HG02678 (cell line): ENCODE measurements at regions not wholly inside any gene's neighbourhood (a gene's known extent, or its start where the extent isn't known, plus 50 kb on each side); places are given as distances from the start of the nearest gene placed in this dataset.
A peak's percentile ranks its signal among the peaks of the same experiment; 100 is the strongest.

ENCODE experiments used
- ATAC-seq: cut with Tn5 transposase; IDR thresholded peaks from one replicate; pipeline ENCODE4 v1.9.1; 2021; ENCODE audit warnings: mild to moderate bottlenecking, moderate library complexity; ENCODE audit not compliant: unreplicated experiment

DNA sequence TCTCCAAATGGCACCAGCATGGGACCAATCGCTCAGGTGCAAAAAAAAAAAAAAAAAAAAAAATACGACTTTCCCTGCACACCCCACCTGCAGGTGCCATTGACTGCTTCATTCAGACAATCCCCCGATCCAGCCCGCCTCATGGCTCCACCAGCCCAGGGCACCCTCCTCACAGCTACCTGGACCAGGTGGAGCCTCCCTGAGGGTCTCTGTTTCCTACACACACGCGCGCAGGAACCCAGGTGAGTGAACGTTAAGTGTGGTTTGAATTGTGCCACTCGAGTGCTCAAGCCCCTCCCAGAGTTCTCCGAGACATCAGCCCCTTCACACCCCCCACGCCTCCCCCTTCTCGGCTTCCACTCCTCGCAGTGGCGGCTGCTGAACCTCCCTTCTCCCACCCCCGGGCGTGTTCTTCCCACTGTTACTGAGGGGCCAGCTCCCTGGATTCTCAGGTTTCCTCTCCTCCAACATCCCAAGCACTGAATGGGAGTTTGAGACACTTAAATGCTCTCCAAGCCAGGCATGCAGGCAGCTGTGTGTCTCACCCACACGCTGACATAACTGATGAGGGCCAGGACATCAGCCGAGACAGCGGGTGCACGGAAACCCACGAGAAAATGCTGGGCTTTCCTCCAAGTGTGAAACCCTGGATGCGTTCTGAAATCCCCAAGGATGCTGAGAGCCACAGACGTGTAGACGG, 88.8 kb upstream of the SNTG2 start:
- ATAC-seq: no peak

DNA sequence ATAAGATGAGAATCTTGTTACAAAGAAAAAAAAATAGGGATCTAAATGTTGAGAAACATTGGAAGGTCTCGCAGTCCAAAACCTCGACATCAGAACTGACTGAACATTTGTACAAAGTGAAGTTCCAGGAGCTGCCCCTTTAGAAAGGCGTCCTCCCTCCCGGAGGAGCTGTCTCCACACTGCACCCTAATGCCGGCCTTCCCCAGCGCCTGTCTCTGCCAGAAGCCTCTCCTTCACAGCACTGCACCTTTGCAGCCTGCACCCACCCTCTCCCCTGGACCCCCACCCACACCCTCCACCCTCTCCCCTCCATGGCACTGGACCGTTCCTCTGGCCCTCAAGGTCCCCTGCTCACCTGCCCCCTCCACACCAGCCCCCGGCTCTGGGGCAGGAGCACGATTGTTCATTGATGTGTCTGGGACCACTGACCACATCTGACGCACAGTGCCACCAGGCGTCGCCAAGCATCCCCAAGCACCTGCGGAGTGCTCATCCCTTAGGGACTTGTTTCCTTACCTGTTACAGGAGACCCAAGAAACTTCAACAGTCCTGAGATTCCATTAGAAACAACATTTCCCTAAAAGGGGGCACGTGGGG, 90.3 kb upstream of the SNTG2 start:
- no peak for ATAC-seq

DNA sequence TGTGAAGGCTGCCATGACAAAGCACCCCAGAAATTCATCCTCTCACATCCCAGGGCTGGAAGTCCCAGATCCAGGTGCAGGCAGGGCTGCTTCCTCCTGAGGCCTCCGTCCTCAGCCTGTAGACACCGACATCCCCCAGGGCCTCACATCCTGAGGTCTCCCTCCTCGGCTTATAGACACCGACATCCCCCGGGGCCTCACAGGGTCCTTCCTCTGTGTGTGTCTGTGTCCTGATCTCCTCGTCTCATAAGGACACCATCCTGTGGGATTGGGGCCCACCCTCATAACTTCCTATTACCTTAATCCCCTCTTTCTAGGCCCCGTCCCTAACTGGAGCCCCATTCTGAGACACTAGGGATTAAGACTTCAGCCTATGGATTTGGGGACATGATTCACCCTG, 92.0 kb upstream of the SNTG2 start:
- ATAC-seq: no peak

DNA sequence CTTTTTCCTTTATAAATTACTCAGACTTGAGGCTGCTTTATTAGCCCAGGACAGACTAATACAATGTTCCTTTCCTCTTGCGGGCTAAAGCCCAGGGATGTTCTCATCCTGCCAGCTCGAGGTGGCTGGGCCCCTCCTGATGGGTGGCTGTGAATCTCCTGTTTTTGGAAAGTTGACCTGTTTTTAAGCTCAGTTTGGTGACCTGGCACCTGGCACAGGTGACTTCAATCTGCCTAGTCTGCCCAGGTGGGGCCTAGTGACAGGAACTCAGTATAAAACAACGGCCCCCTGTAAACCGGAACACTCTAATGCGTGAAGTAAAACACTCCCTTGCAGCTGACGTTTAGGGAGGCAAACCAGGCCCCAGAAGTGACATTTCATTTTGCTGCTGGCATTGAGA, 92.7 kb upstream of the SNTG2 start:
- no peak for ATAC-seq

DNA sequence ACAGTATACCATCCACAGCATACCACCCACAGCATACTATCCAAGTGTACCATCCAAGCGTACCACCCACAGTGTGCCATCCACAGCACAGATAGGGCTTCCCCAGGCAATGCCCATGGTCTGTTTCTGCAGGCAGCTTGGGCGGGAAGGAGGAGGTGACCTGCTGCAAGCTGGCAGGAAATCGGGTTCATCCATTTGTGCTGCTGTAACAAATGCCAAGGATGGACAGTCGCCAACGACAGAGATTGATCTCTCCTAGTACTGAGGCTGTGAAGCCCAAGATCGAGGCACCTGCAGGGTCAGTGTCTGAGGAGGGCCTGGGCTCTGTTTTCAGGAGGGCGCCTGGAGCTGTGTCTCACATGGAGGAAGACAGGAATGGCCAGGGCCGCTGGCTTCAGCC, 93.6 kb upstream of the SNTG2 start:
- ATAC-seq: no peak

DNA sequence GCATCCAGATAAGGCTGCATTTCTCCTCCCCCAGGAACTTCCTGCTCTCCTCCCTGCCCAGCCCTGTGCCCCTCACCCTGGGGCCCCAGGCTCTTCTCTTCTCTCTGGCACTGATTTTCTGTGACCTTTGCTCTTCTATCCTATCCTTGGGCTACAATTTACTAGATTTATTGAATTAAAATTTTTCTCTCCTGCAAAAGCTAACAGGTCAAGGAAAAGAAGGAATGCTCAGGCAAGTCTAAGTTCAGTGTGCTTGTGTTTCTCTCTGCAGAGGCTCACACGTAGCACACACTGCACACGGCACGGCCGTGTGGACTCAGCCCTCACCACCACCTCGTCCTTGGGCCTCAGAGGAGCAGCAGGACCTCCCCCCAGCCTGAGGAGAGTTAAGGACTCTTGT, 94.2 kb upstream of the SNTG2 start:
- ATAC-seq: no peak

DNA sequence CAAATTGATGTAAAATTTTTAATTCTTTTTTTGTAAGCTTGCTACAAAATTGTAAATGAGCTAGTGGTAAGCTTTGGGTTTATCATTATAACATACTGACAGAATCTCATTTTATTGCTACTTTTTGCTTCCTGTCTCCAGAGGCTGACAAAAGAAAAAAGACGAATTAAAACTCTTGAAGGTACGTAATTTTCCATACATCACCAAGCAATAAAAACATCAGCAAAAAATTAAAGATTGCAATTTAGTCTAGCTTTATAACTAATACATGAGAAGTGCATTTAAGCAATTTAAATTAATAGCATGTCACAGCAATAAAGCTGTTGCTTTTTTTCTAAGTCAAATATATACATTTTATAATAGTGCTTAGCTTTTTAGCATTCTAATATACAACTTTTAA, 94.6 kb upstream of the SNTG2 start:
- ATAC-seq: no peak

DNA sequence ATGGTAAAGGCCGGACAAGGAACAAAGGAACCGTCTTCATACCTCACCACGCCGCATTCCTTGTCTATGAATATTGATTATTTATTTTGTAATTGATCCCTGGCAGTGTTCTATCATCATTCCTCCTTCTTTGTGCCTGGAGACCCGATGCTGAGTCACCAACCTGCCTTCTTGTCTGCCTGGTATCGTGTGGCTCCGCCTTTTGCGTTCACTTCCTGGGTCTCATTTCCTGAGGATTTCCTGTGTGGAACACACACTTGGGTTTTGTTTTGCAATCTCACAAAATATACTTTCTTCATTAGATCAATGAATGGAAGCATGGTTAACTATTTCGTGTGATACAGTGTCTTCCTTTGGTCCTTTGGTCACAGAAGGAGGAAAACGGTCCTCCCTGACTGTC, 95.5 kb upstream of the SNTG2 start:
- no peak for ATAC-seq

DNA sequence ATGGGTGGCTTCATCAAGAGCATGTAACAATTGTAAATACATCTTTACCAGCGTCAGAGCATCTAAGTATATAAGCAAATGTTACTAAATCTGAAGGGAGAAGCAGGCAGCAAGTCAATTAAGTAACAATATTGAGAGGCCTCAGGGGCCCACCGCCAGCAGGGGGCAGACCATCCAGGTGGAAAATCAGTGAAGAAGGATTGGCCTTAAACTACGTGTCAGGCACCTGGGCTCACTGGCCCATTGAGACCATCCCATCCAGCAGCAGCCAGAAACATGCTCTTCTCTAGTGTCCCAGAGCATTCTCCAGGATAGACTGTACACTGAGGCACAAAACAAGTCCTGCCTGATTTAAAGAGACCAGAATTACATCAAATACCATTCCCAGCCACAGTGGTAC, 96.2 kb upstream of the SNTG2 start:
- peak; percentile 59 for ATAC-seq

DNA sequence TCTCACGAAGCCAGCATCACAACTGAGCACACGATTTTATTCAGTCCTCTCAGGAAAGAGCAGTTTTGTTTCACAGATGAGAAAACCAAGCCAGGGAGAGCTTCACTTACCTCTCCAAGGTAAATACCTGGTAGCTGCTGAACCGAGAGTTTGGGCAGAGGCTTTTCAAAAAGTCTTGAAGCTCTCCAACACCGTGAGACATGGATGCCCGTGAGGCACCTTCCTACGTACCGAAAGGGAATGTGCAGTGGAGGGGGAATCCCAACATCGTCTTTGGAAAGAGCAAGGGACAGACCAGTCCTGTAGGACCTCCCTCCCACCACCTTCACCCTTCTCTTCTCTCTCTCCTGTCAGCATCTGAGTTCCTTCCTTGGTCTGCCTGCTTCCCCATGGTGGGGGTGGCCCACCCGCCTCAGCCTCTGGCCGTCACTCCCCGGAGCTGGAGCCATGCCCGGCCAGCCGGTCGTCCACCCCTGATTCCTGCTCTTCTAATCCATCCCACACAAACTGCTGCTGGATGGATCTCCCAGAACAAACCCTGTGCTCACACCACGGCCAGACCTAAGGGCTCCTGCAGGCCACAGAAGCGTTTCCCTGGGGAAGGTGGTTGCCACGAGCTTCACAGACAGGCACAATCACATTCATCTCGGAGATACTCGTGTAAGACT, 97.3 kb upstream of the SNTG2 start:
- ATAC-seq: no peak

DNA sequence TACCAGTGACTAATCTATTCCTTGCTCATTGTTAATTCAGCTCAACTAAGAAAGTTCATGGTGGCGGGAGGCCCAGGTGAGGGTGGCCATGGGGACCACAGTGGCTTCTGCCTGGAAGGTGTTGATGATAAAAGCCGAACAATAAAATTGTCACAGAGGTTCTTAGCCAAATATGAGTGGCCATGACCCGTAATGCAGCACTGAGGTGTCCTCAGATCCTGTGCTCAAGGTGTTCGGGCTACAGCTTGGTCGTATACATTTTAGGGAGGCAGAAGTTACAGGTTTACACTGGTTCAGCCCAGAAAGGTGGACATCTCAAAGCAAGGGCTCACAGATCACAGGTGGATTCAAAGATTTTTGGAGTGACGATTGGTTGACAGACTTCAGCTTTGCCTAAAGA, 98.5 kb upstream of the SNTG2 start:
- ATAC-seq: no peak

DNA sequence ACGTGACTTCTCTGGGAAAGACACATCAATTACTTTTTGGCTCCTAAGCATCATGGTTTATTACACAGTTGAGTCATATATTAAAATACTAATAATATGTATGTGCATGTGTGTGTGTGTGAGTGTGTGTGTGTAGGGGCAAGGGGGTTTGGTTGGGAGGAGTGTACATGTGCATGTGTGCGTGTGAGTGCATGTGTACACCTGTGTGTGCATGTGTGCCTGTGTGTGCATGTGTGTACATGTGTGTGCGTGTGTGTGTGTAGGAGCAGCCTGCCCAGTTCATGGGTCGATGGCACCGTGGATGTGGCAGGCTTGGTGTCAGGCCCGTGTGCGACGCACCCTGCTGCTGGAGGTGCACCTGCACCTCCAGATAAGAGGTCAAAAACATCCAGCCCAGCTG, 99.0 kb upstream of the SNTG2 start:
- no peak for ATAC-seq

DNA sequence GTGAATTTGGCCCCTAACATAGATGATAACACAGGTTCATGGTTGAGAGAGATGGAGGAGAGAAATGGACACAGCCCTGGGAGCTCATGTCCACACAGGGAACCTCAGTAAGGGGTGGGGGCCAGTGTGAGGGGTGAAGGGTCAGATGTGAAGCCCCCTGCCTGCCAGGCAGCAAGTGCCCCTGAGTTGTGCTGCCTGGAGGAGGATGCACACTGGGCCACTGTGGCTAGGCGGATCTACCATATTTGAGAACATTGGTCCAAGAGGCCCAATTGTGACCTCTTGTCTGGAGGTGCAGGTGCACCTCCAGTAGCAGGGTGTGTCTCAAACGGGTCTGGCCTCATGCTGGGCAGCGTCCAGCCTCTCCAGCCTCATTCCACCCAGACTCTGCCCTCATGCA, 99.6 kb upstream of the SNTG2 start:
- ATAC-seq: no peak

DNA sequence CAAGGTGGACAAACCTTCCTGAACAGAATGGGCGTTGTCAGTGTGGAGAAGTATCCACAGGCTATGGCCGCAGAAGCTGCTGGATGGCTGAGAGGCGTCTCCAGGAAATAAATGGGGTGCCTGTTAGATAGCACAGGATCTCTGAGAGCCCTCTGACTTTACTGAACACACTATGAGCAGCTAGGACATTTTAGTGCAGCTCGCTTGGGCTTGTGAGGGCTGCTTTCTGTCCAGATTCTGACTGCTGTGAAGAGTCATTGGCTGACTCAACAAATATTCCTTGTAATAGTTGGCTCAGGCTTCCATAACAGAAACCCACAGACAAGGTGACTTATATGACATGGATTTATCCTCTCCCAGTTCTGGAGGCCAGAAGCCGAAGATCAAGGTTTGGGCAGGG, 100.2 kb upstream of the SNTG2 start:
- no peak for ATAC-seq

DNA sequence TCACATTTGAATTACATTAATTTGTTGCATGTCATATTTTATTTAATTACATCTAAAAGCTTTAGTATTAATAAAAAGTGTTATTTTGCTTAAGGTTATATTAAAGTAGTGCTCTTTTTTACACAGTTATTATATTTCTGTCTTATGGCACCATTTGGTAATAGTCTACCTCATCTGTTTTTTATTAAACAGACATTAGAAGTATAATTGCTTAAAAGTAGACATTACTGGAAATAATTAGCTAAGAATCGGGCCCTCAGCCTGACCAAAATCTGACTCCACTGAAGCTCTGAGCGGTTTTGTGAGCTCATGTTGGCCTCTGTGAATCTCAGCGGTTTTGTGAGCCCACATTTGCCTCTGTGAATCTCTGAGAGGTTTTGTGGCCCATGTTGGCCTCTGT, 102.5 kb upstream of the SNTG2 start:
- ATAC-seq: no peak

DNA sequence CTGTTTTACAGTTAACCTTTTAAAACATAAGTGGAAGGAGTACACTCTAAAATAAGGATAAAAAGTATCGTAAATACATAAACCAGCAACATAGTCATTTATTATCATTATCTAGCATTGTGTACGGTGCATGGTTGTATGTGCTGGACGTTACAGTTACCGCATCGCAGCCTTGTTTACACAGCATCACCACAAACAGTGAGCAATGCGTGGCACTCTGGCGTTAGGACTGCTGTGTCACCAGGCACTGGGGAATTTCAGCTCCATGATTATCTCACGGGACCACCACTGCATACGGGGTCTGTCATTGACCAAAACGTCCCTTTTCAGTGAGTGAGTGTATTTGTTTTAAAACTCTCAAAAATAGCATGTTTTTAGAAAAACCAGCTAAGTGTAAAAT, 103.0 kb upstream of the SNTG2 start:
- no peak for ATAC-seq

DNA sequence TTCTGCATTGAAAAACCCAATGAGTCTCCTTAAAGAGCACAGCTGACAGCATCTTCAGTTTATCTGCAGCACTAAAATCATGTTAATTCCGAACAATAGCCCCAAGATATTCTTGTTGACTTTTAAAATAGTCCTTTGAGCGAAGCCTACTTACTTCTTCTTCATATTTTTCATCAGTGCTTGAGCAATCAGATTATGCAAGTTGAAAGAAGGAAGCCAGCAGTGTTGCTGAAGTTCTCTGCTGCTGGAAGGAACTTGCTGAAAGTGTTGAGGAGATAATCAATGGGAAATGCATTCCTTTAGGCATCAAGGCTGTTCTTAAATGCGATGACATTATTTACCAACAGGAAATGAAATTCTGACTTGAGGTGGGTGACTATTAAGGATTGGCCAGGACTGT, 105.9 kb upstream of the SNTG2 start:
- ATAC-seq: no peak

DNA sequence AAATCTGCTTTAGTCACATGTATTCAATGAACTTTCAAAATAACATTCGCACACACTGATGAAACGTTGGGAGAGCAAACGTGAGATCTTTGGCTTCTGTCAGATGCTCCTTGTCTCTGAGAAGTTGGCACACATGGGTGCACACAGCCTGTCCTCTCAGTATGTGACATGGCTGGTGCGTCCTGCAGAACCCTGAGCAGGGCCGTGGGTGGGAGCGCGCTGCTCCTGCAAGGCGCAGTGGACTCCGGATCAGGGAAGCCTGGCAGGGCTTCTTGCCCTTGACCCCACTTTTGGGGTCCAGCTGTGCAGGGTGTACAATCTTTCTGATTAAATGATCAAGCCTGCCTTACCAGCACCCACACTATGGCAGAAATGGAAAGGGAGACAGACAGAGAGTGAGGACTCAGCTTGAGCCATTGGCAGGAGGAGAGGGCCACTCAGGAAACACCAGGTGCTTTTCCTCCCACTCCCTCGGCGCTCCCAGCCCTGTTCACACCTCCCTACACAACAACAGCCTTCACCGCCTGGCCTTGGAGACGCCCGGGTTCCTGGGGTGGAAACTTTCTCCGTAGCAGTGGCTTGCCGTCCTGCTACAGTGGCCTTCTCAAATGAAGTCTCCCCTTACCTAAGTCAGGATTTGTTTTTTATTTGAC, 108.4 kb upstream of the SNTG2 start:
- no peak for ATAC-seq

DNA sequence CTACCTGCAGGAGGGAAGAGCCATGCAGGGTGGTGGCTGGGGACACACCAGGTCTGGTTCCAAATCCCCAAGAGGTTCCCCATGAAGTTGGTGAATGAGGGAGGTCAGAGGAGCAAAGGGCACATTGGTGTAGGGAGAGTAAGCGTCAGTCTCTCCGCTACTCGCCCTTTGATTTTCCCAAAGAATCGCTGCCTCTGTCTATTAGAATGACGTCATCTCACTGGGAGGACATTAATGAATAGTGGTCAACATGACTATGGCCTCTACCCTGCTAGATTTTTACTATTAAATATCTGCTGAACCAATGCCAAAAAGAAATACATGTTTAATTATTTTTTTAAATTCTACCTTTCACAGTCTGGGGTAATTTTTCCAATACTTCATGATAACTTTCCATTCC, 109.6 kb upstream of the SNTG2 start:
- ATAC-seq: no peak

DNA sequence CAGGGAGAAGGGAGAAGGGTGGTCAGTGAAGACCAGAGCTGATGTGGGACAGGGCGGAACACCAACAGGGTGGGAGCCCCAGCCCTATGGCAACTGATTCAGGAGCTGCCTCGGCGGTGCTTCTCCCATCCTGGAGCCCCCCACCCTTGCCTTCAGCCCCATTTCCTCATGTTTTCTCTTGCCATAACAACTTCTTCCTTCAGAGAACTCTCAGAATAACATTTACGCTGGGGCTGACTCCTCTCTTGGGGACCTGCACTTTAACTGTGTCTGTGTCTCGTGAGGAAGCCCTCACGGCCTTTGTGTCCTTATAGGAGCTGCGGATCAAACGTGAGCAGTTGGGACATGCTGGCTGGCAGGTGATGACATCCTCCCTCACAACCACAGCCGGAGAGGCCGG, 116.4 kb upstream of the SNTG2 start:
- ATAC-seq: no peak

DNA sequence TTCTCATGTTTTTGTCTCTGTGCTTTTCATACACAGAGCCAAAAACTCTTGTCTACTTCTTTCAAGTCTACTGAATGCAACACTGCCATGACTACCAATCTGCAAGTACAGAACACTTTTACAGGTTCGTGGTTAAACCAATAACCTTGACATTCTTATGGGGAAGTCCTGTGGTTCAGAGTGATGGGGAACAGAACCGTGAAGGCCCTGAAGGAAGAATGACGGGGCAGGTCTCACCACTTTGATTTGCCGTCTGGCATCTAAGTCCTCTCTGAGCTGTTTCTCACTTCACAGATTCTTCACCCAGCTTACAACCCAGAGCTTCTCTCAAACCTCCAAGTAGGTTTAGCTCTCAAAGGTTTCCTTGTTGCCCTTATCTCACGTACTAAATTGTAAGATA, 117.5 kb upstream of the SNTG2 start:
- no peak for ATAC-seq

DNA sequence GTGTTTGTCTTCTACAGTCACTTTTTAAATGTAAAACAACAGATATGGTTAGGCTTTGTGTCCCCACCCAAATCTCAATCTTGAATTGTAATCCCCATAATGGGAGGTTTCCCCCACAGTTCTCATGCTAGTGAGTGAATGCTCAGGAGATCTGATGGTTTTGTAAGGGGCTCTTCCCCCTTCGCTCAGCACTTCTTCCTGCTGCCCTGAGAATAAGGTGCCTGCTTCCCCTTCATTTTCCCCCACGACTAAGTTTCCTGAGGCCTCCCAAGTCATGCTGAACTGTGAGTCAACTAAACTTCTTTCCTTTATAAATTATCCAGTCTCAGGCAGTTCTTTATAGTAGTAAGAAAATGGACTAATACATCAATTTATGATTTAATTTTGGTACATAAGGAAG, 118.0 kb upstream of the SNTG2 start:
- no peak for ATAC-seq
